GM19395 (cell line): ENCODE measurements at regions not wholly inside any gene's neighbourhood (a gene's known extent, or its start where the extent isn't known, plus 50 kb on each side); places are given as distances from the start of the nearest gene placed in this dataset.

Experiments used
- ATAC-seq: cut with Tn5 transposase; IDR thresholded peaks from one replicate; pipeline ENCODE4 v1.9.1; 2021; ENCODE audit warnings: mild to moderate bottlenecking, moderate library complexity; ENCODE audit not compliant: unreplicated experiment

DNA sequence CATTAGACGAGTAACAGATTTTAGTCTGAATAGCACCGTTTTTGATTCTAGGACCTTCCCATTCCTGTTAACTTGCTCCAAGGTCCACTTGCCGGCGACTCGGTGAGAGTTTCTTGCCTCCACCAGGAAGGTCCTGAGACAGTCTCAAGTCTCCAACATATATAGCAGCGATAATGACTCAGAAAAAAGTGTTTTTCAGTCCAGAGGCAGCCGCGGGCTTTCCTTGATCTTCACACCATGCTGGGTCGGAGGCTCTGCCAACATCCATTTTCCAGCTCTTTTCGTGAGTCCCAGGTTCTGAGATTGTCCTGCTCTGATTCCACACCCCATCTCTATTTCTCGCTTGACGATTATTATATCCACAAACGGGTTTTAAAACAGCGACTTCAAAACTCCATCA is 170.5 kb downstream of the GPX5 start:
- no peak for ATAC-seq

DNA sequence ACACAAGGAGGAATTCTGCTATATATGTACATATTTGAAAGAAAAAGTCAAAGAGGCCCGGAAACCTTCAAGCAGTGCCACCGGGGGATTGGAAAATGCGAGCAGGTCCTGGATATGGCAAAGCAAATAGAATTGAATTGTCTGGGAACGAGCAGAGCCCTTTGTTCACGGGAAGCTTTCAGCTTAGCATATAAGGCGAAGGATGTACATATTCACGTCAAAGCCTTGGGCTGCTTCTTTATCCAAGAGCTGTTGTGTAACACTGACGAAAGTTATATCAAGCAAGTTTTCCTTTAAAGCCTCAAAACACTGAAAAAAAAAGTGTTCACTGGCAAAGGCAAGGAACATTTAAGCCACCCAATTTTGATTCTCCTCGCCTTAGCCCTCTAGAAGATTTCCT is 171.0 kb downstream of the GPX5 start:
- ATAC-seq: no peak

DNA sequence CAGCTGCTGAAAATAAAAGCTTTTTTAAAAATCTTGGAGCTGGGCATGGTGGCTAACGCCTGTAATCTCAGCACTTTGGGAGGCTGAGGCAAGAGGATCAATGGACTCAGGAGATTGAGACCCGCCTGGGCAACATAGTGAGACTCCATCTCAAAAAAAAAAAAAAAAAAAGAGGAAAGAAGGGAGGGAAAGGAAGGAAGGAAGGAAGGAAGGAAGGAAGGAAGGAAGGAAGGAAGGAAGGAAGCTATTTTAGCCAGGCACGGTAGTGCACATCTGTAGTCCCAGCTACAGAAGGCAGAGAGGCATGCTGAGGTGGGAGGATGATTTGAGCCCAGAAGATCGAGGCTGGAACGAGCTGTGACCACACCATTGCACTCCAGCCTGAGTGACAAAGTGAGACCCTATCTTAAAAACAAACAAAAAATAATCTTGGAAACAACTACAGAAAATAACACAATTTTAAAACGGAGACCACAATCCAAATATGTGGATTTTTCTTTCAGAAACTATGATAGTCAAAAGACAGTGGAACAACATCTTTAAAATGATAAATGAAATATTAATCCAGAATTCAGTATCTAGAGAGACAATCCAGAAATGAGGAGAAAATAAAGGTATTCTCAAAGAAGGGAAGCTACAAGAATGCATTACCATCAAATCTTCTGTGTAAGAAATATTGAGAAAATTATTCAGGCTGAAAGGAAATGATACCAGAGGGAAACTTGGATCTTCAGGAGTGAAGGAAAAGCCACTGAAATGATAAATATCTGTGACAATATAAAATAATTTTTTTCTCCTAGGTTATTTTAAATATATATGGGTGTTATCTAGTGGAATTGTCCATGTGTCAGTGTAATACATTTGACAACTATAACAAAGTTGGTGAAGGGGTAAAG is 182.0 kb downstream of the GPX5 start:
- no peak for ATAC-seq

DNA sequence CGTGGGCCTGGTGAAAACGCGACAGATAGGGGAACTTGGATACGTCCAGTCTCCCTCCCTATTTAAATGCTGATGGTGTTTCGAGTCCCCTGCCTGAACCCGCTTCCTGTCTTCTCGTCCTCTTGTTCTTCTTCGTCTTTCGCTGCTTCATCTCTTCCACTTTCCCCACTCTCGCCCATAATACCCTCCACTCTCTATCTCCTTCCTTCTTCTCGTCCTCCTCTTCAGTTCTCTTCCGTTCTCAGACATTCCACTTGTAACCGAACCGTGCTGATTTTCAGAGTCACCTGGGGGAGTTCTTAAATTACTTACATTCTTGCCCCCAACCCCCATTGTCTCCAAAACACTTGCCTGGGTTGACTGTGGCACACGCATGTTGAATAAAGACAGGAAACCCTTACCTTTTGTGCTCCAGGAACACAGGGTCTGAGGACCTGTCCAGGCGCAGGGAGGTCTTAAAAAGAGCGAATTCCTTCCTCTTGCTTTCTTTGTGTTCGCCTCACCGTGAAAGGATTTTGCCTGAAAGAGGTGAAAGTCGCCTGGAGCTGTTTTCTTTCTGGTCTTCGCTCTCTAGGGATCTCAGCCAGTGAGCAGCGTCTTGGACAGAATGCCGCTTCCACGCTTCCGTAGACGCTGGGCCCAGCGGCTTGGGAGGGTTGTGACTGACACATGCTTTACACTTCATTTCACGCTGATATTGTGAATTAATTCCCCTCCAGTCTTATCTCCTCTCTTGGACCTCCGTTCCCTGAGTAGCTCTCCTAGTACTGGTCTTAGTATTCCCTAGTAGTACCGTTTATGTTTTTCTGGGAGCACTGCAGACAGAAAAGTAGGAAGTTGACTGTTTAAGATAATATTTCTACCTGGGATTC is 184.0 kb downstream of the GPX5 start:
- no peak for ATAC-seq

DNA sequence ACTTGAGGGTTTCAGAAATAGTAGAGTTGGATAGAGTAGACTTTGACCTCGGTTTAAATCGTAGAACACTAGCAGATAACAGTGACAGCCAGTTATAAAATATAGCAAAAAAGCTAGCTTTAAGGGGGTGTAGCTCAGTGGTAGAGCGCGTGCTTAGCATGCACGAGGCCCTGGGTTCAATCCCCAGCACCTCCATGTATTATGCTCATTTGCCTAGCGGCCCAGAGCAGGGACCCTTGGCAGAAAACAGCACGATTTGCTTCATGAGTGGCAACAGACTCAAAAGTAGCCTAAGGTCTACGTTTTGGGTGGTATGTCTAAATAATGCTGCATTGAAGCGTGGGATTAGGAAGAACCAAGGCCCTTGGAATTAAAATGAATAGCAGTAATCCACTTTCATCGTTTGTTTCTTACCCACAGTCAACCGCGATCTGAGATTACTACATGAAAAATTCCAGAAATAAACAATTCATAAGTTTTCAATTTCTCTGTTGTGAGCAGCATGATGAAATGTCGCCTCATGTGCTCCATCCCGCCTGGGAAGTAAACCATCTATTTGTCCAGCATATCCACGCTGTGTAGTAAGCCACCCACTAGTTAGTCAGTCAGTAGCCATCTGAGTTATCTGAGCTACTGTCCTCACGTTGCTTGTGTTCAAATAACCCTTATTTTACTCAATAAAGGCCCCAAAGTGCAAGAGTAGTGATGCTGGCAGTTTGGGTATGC is 184.9 kb downstream of the GPX5 start:
- ATAC-seq: no peak

DNA sequence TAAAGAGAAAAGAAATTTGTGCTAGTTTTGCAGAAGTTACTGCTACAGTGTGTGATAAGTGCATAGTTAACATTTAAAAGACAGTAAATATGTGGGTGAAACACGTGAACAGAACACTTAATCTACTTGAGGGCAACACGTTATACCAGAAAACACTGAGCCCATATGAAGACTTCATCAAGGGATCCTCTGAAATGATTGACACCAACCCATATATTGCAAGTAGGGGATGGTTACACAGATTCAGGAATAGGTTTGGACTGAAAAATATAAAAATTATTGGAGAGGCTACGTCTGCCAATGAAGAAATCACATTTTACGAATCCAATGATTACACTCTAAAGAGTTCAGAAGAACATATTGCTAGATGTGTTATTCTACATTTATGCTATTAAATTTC is 185.6 kb downstream of the GPX5 start:
- ATAC-seq: no peak

DNA sequence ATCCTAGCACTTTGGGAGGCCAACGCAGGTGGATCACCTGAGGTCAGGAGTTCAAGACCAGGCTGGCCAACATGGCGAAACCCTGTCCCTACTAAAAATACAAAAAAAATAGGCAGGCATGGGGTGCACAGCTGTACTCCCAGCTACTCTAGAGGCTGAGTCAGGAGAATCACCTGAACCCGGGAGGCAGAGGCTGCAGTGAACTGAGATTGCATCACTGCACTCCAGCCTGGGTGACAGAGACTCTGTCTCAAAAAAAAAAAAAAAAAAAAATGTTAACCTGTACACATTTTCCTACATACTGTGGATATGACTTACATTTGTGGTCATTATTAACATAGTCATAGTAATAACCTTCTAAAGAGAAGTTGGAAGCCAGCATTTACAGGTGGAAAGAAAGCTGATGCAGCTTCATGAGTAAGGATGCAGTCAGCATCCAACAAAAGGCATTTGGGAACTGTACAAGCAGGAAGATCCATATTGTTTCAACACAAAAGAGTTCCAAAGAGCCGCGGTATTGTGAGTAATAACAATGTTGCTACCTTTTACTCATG is 186.2 kb downstream of the GPX5 start:
- ATAC-seq: no peak

DNA sequence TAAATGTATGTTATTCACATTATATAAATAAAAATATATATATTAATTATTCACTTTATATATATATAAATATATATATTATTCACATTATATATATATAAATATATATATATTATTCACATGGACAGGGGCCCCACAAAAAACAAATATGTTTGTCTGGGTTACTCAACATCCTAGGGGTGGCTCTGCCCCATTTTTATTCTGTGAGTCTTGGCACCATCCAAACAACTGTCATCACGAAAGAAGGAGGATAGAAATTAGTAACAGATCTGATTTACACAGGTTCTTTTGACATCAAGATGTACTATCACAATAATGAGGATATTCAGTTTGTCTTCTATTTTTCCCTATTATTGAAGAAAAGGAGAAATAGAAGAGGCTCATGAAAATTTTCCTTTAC is 187.3 kb downstream of the GPX5 start:
- ATAC-seq: no peak

DNA sequence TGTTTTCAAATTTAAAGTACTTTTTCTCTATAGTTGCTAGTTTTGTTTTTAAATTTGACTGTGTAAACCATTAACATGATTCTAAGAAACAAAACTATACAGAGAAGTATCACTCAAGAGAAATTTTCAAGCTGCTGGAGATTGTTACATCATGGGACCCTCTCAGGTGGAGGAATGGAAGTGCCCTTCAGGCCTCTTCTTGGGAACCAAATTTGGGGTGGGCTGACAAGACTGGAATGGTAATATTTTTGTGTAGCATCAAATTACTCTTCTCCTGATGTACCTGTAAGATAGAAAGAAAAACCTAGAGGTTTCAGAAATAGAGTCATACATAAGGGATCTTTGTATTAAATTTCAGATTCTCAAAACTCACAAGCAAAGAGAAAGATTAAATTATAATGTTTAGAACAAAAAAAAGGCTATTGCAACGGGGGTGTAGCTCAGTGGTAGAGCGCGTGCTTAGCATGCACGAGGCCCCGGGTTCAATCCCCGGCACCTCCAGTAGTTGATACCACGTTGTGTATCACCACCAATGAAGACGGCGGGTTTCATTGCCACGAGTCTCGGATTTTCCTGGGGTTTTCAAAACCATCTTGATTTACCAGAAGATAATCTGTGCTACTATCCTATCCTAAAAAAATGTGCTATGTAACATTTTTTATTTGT is 193.7 kb downstream of the GPX5 start:
- no peak for ATAC-seq

DNA sequence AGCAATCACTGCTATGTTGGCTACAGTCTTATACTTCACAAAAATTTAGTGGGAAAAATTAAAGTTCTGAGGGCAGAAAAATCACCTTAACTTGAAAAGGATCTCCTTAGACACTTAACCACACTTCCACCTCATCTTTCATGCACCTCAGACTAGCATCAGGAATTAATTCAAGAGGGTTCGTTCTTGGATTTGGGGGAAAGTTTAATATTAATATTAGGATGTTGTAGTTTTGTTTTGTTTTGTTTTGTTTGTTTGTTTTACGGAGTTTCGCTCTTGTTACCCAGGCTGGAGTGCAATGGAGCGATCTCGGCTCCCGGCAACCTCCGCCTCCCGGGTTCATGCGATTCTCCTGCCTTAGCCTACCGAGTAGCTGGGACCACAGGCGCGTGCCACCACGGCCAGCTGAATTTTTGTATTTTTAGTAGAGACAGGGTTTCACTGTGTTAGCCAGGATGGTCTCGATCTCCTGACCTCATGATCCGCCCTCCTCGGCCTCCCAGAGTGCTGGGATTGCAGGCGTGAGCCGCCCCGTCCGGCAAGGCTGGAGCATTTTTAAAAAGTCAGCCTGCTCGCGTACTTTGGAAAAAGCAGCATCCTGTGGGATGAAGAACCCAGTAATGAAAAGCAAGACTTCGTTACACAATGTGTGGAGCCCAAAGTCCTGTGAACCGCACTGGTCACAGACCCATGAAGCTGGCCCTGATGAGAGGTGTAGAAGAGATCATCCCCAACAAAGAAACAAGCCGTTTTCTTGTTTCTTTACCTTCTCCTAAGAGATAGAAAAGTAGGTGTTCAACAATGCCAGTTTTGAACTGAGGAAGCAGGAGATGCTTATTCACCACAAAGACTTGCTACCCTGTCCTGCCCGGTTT is 194.9 kb downstream of the GPX5 start:
- ATAC-seq: no peak

DNA sequence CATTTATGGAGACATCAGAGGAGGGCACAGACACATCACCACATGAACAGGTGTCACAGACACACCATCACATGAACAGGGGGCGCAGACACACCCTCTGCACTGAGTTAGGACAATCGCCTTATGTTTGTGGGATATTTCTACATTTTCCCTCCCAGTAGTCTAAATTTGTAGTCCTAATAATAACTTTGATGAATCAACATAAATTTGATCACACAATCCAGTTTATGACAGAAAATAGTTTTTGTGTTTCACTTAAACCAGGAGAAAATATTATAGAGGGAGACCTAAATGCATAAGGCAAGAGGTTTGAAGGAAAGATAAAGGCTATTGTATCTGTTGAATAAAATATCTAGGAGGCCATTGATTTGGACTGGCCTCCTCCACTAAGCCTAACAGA is 195.7 kb downstream of the GPX5 start:
- ATAC-seq: no peak

DNA sequence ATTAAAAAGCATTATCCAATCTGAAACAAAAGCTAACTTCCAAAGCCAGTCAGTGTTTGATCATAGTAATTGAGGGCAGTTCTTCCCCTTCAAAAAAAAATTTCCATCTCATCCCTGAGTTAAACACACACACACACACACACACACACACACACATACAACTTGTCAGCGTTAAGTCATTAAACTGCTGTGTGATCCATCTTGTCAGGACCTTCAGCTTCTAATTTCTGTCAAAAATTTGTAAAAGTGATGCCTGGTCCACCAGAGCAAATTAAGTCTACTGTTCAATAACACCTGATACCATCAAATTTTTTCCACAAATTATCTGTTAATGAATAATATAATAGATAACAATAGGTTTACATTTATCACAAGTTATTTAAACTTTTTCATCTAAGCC is 198.7 kb downstream of the GPX5 start:
- ATAC-seq: no peak

DNA sequence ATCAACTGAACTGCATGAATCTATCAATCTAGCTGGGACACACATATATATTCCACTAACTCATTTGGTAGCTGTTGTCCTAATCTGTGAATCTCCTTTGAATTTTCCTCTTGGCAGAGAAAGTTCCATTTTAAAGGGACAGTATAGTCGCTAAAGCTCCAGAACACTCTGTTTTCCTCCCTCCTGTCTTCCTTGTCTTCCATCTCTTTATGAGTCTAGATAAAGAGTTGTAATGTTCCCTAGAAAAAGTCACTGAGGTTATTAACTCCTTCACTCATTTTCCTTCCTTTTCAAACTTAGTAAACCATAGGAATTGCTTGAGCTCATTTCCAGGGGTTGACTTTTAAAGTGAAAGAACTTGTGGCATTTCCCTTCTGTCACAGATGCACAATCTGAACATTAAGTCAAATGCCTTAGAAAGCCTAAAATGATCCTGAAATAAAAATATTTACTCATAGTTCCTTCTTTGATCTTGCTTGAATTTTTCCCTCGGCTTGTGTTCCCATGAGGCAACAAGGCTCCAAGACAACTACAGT is 198.4 kb downstream of the TRIM27 start:
- ATAC-seq: no peak

DNA sequence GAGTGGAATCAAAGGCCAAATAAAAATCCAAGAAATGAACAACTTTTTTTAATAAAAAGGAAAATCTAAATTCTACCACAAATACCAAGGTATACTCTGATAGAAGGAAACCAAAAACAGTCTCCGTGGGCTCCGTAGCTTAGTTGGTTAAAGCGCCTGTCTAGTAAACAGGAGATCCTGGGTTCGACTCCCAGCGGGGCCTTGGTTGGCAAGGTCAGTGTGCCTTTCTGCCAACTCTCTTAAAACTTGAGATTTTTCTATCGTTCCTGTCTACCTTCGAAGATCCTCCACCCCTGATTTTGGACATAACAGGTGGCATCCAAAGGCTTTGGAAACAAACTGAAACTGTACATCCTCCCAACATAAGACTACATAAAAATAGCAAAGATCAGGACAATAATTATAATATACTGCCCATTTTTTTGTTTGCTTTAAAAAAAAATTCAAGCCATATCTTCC is 197.9 kb downstream of the TRIM27 start:
- no peak for ATAC-seq

DNA sequence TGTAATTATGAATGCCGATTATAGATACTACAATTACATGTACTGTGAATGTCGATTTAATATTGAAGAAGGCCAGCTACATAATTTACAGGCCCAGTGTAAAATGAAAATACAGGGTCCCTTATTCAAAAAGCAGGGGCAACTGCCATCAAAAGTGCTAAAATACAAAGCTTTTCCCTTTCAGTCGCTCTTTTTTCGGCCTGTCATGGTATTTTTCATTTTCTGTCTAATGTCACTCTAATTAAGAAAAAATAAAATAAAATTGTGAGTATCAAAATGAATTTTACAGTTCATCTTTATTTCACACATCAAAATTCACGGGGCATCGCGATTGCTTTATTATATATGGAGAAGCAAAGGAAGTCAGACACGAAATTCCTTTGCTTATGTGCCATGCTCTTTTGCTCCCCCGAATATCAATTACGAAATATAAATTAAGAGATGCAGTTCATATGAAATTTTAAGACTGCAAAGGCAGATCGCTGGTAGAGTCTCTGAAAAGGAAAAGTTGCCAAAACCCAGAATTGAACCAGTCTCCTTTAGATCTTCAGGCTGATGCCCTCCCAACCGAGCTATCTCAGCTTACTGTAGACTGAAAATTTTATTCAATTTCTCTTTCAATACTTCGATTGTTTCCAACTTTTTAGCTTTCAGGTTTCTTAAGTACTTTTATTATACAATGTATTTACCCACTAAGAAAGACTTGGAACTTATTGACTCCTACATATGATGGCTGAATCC is 197.0 kb downstream of the TRIM27 start:
- ATAC-seq: no peak

DNA sequence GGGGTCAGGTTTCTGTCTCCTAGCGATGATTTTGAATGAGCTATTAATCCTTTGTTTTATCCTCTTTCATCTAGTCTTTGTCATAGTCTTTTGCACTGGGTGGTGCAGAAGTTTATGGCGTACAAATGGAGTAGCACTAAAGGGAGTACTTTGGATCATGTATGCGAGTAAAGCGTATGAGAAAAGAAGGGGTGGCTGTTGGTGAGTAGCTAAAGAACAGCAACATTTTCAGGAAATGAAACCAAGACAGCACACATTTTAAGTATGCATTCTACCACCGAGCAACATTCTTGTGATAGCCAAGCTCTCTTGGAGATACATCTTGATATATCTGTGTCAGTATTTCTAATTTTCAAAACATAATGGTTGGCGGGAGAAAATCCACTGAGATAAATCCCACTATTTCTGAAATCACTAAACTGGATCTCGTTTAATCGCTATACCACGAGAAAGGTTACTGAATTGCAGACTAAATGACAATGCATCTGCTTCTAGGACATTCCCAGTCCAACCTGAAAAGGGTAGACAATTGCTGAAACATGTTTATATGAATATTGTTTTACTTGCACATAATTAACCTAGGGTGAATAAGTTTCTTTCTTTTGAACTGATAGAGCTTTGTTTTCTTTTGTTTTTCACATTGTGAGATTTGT is 196.1 kb downstream of the TRIM27 start:
- ATAC-seq: no peak

DNA sequence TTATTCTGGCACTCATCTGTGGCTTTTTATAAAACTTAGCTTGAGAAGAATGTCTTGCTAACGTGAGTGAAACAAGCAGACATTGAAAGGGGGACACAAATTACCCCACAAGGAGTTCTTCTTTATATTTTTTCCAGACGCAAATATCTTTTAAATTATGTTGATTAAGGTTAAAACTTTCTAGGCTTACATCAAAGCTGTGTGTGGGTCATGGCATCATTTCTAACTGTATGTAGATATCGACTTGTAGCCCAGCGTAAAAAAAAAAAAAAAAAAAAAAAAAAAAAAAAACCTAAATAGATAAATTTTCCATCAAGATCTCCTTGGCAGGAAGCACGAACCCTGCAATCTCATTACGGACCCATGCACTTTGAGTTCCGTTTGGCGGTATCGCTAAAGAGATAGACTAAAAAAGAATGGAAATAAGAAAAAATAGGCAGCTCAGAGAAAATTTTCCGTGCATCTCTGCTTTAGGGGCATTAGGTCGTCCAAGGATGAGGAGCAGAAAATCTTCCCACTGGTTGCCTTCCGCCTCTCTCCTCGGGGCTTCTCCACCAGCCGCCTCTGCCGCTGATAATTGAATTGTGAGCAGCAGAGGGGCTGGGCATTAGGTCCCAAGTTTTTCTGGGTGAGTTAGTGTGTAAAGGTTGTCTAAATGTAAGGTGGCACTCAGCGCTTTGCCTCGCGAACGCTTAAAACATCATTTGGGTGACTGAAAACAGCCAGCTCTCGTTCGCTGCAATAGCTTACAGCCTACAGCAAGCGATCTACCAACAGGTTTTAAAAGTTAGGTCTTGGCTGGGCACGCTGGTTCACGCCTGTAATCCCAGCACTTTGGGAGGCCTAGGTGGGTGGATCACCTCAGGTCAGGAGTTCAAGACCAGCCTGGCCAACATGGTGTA is 194.0 kb downstream of the TRIM27 start:
- ATAC-seq: no peak
